Glomerular visceral epithelial cell (primary cell): ENCODE measurements at regions not wholly inside any gene's neighbourhood (a gene's known extent, or its start where the extent isn't known, plus 50 kb on each side); places are given as distances from the start of the nearest gene placed in this dataset.
A peak's percentile ranks its signal among the peaks of the same experiment; 100 is the strongest.

Source experiments
- DNase-seq: peaks from one replicate; pipeline ENCODE4 v3.0.0-alpha.2; 2016; ENCODE audit errors: extremely low spot score

- no peak for DNase-seq
Observed at GRCh38 chr20:58139849-58140786, 88.3 kb downstream of the ANKRD60 start.

- no peak for DNase-seq
Observed at GRCh38 chr20:58138395-58138794, 90.1 kb downstream of the ANKRD60 start.

GRCh38 chr20:58137651-58138265 lies 90.7 kb downstream of the ANKRD60 start:
- DNase-seq: no peak

GRCh38 chr20:58137236-58137635 lies 91.2 kb downstream of the ANKRD60 start:
- no peak for DNase-seq

- DNase-seq: no peak
Observed at GRCh38 chr20:58136149-58136484, 92.3 kb downstream of the ANKRD60 start.

GRCh38 chr20:58135441-58136148 lies 92.9 kb downstream of the ANKRD60 start:
- no peak for DNase-seq

- no peak for DNase-seq
Observed at GRCh38 chr20:58133020-58133808, 95.2 kb downstream of the ANKRD60 start.

GRCh38 chr20:58131551-58132142 lies 96.8 kb downstream of the ANKRD60 start:
- peak; percentile 27 for DNase-seq

- no peak for DNase-seq
Observed at GRCh38 chr20:58131151-58131550, 97.3 kb downstream of the ANKRD60 start.

GRCh38 chr20:58130581-58130980 lies 97.9 kb downstream of the ANKRD60 start:
- no peak for DNase-seq

- DNase-seq: no peak
Observed at GRCh38 chr20:58130156-58130555, 98.3 kb downstream of the ANKRD60 start.

- no peak for DNase-seq
Observed at GRCh38 chr20:58129721-58130151, 98.7 kb downstream of the ANKRD60 start.

- DNase-seq: no peak
Observed at GRCh38 chr20:58128635-58129625, 99.5 kb downstream of the ANKRD60 start.

GRCh38 chr20:58127701-58128111 lies 100.7 kb downstream of the ANKRD60 start:
- DNase-seq: peak; percentile 68

GRCh38 chr20:58125726-58126125 lies 102.7 kb downstream of the ANKRD60 start:
- DNase-seq: no peak

GRCh38 chr20:58117944-58118343 lies 110.5 kb downstream of the ANKRD60 start:
- no peak for DNase-seq

GRCh38 chr20:58116505-58116904 lies 111.9 kb downstream of the ANKRD60 start:
- DNase-seq: no peak

GRCh38 chr20:58113716-58114115 lies 114.7 kb downstream of the ANKRD60 start:
- no peak for DNase-seq

GRCh38 chr20:58112017-58112781 lies 116.3 kb downstream of the ANKRD60 start:
- DNase-seq: no peak
